ENCODE measurements at regions not wholly inside any gene's neighbourhood (a gene's known extent, or its start where the extent isn't known, plus 50 kb on each side); places are given as distances from the start of the nearest gene placed in this dataset.
A peak's percentile ranks its signal among the peaks of the same experiment; 100 is the strongest.
"Not testable (repeated sequence)": the region's sequence is repeated elsewhere in the genome, so short reads cannot be mapped to it uniquely, and the experiment has no call there.

GRCh38 chr7:65269150-65269856 is 104.4 kb upstream of the ZNF92 start:
- Histone ChIP-seq H3K4me3 (peak overlapping the region in 1 of 2 donors; percentile 1), H3K9me3 (no peaks in the 10 kb centered on the region), H3K27ac (no peak overlapping the region), H3K27me3 (replicated peaks; ENCODE audit: insufficient read depth) (peaks cover 8% of the 10 kb centered on the region), H3K36me3 (no peaks in the 10 kb centered on the region), H3K4me1 (replicated peaks) (no peaks in the 10 kb centered on the region)
- WGBS = 2% methylated on average over 37 of the region's 37 CpGs
- intact Hi-C loops (cut with DNase I) = no loop called here
- TF ChIP-seq, protein P1, sequence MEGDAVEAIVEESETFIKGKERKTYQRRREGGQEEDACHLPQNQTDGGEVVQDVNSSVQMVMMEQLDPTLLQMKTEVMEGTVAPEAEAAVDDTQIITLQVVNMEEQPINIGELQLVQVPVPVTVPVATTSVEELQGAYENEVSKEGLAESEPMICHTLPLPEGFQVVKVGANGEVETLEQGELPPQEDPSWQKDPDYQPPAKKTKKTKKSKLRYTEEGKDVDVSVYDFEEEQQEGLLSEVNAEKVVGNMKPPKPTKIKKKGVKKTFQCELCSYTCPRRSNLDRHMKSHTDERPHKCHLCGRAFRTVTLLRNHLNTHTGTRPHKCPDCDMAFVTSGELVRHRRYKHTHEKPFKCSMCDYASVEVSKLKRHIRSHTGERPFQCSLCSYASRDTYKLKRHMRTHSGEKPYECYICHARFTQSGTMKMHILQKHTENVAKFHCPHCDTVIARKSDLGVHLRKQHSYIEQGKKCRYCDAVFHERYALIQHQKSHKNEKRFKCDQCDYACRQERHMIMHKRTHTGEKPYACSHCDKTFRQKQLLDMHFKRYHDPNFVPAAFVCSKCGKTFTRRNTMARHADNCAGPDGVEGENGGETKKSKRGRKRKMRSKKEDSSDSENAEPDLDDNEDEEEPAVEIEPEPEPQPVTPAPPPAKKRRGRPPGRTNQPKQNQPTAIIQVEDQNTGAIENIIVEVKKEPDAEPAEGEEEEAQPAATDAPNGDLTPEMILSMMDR (IDR thresholded peaks at IDR 0.05) = no peak
- TF ChIP-seq POLR2A (IDR thresholded peaks at IDR 0.05) (no peak), POLR2AphosphoS5 (IDR thresholded peaks at IDR 0.05) (no peak)
- no peak for DNase-seq (ENCODE audit: low spot score)

- H3K27me3 ChIP-seq (replicated peaks; ENCODE audit: insufficient read depth) = peaks cover 8% of the 10 kb centered on the region
- no peak for TF ChIP-seq POLR2AphosphoS5 (IDR thresholded peaks at IDR 0.05)
- TF ChIP-seq POLR2A (IDR thresholded peaks at IDR 0.05) = no peak
- TF ChIP-seq, protein P1 (IDR thresholded peaks at IDR 0.05) = no peak
- 63% methylated on average over 3 of the region's 3 CpGs for WGBS
- no peak overlapping the region for H3K4me3 ChIP-seq
- no peak overlapping the region for H3K27ac ChIP-seq
- no peaks in the 10 kb centered on the region for H3K36me3 ChIP-seq
- H3K9me3 ChIP-seq = no peaks in the 10 kb centered on the region
- intact Hi-C loops (cut with DNase I) = no loop called here
- no peaks in the 10 kb centered on the region for H3K4me1 ChIP-seq (replicated peaks)
- no peak for DNase-seq (ENCODE audit: low spot score)
These were observed 104.9 kb upstream of the ZNF92 start for GRCh38 chr7:65268782-65269149.

DNA sequence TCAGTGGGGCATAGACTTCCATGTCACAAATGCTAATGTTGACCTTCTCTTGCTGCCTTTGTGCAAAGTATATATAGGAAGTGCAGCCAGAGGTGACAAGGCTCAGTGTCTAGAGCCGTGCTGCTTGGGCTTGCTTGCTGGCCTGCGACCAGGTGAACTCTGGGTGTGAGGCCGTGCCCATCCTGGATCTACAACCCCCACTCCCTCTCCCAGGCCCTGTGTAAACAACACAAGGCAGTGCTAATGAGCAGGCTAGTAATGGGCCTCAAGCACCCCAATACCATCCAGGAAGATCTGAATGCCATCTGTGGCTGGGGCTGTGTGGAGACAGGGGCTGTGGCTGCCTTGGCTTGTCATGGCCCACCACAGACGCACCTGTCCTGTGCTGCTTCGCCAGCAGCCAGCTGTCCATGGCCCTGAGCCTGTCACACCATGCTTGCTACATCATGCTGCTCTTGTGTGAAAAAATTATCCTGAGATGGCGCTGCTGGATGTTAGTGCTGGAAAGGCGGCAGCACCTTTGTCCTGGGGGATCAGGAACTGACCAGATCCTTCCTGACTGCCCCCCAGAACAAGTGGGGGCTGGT is 107.6 kb upstream of the ZNF92 start:
- H3K4me1 ChIP-seq (replicated peaks) = no peaks in the 10 kb centered on the region
- TF ChIP-seq POLR2A (IDR thresholded peaks at IDR 0.05) (no peak), POLR2AphosphoS5 (IDR thresholded peaks at IDR 0.05) (no peak)
- TF ChIP-seq, protein P1 (IDR thresholded peaks at IDR 0.05) = no peak
- H3K4me3 ChIP-seq = no peak overlapping the region
- H3K9me3 ChIP-seq = no peaks in the 10 kb centered on the region
- 61% methylated on average over 7 of the region's 7 CpGs for WGBS
- intact Hi-C loops (cut with DNase I) = no loop called here
- H3K27me3 ChIP-seq (replicated peaks; ENCODE audit: insufficient read depth) = peaks cover 7% of the 10 kb centered on the region
- no peak for DNase-seq (ENCODE audit: low spot score)
- H3K36me3 ChIP-seq = no peaks in the 10 kb centered on the region
- H3K27ac ChIP-seq = no peak overlapping the region

GRCh38 chr7:65264258-65264657 is 109.4 kb upstream of the ZNF92 start:
- DNase-seq (ENCODE audit: low spot score) = no peak
- Histone ChIP-seq H3K4me3 (no peak overlapping the region), H3K36me3 (no peaks in the 10 kb centered on the region), H3K4me1 (replicated peaks) (no peaks in the 10 kb centered on the region), H3K9me3 (no peaks in the 10 kb centered on the region), H3K27me3 (replicated peaks; ENCODE audit: insufficient read depth) (no peaks in the 10 kb centered on the region), H3K27ac (no peak overlapping the region)
- TF ChIP-seq, protein P1 (IDR thresholded peaks at IDR 0.05) = no peak
- TF ChIP-seq POLR2AphosphoS5 (IDR thresholded peaks at IDR 0.05) (no peak), POLR2A (IDR thresholded peaks at IDR 0.05) (no peak)
- intact Hi-C loops (cut with DNase I) = no loop called here
- WGBS = 75% methylated on average over 5 of the region's 5 CpGs

DNA sequence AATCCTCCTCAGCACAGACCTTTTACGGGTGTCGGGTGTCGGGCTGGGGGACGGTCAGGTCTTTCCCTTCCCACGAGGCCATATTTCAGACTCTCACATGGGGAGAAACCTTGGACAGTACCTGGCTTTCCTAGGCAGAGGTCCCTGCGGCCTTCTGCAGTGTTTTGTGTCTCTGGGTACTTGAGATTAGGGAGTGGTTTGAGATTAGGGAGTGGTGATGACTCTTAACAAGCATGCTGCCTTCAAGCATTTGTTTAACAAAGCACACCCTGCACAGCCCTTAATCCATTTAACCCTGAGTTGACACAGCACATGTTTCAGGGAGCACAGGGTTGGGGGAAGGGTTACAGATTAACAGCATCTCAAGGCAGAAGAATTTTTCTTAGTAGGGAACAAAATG is 113.0 kb upstream of the ZNF92 start:
- H3K4me1 ChIP-seq (replicated peaks); intact Hi-C loops (cut with DNase I); H3K27me3 ChIP-seq (replicated peaks; ENCODE audit: insufficient read depth); H3K27ac ChIP-seq; H3K36me3 ChIP-seq; H3K9me3 ChIP-seq; DNase-seq (ENCODE audit: low spot score); H3K4me3 ChIP-seq: not testable (repeated sequence)
- 42% methylated on average over 6 of the region's 6 CpGs for WGBS

DNA sequence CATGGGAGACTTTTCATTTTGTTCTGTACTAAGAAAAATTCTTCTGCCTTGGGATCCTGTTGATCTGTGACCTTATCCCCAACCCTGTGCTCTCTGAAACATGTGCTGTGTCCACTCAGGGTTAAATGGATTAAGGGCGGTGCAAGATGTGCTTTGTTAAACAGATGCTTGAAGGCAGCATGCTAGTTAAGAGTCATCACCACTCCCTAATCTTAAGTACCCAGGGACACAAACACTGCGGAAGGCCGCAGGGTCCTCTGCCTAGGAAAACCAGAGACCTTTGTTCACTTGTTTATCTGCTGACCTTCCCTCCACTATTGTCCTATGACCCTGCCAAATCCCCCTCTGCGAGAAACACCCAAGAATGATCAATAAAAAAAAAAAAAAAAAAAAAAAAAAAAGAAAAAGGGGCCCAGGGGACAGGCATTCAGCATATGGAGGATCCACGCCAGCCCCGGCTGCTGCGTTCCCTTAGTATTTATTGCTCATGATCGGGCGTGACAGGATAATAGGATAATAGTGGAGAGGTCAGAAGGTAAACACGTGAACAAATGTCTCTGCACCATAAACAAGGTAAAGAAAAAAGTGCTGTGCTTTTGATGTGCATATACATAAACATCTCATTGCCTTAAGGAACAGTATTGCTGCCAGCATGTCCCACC is 113.7 kb upstream of the ZNF92 start:
- H3K27ac ChIP-seq; H3K4me3 ChIP-seq; intact Hi-C loops (cut with DNase I); H3K36me3 ChIP-seq; DNase-seq (ENCODE audit: low spot score); H3K9me3 ChIP-seq; H3K27me3 ChIP-seq (replicated peaks; ENCODE audit: insufficient read depth); H3K4me1 ChIP-seq (replicated peaks): not testable (repeated sequence)
- 42% methylated on average over 6 of the region's 10 CpGs for WGBS

All from prostate gland (tissue), 2 donors.